GM18499 (cell line): ENCODE measurements at regions not wholly inside any gene's neighbourhood (a gene's known extent, or its start where the extent isn't known, plus 50 kb on each side); places are given as distances from the start of the nearest gene placed in this dataset.
"Not testable (repeated sequence)": the region's sequence is repeated elsewhere in the genome, so short reads cannot be mapped to it uniquely, and the experiment has no call there.

Experiments
- ATAC-seq: cut with Tn5 transposase; IDR thresholded peaks from one replicate; pipeline ENCODE4 v1.9.1; 2021; ENCODE audit warnings: moderate number of reproducible peaks; ENCODE audit not compliant: insufficient read depth, unreplicated experiment

GRCh38 chr1:149352205-149352604 is 122.6 kb upstream of the NBPF19 start:
- not testable (repeated sequence) for ATAC-seq

- ATAC-seq = not testable (repeated sequence)
Measured at GRCh38 chr1:149354579-149354978, 120.3 kb upstream of the NBPF19 start.

GRCh38 chr1:149355748-149356147 is 119.1 kb upstream of the NBPF19 start:
- not testable (repeated sequence) for ATAC-seq

GRCh38 chr1:149356152-149356551 is 118.7 kb upstream of the NBPF19 start:
- not testable (repeated sequence) for ATAC-seq

GRCh38 chr1:149360351-149360750 is 114.5 kb upstream of the NBPF19 start:
- ATAC-seq = not testable (repeated sequence)

GRCh38 chr1:149361310-149361709 is 113.5 kb upstream of the NBPF19 start:
- ATAC-seq = not testable (repeated sequence)

GRCh38 chr1:149364188-149364981 is 110.5 kb upstream of the NBPF19 start:
- not testable (repeated sequence) for ATAC-seq

- ATAC-seq = not testable (repeated sequence)
Measured at GRCh38 chr1:149366402-149366801, 108.4 kb upstream of the NBPF19 start.

GRCh38 chr1:149367472-149368044 is 107.3 kb upstream of the NBPF19 start:
- ATAC-seq = not testable (repeated sequence)

GRCh38 chr1:149368337-149368736 is 106.5 kb upstream of the NBPF19 start:
- ATAC-seq = not testable (repeated sequence)

GRCh38 chr1:149369081-149369480 is 105.8 kb upstream of the NBPF19 start:
- not testable (repeated sequence) for ATAC-seq

GRCh38 chr1:149371955-149372354 is 102.9 kb upstream of the NBPF19 start:
- ATAC-seq = not testable (repeated sequence)

GRCh38 chr1:149378462-149378861 is 96.4 kb upstream of the NBPF19 start:
- ATAC-seq = not testable (repeated sequence)

- not testable (repeated sequence) for ATAC-seq
Measured at GRCh38 chr1:149390173-149390926, 84.5 kb upstream of the NBPF19 start.

GRCh38 chr1:149390931-149391330 is 83.9 kb upstream of the NBPF19 start:
- ATAC-seq = not testable (repeated sequence)

GRCh38 chr1:149395802-149396201 is 79.0 kb upstream of the NBPF19 start:
- ATAC-seq = not testable (repeated sequence)

GRCh38 chr1:149398527-149398926 is 76.3 kb upstream of the NBPF19 start:
- not testable (repeated sequence) for ATAC-seq

GRCh38 chr1:149408404-149408803 is 66.4 kb upstream of the NBPF19 start:
- ATAC-seq = not testable (repeated sequence)

GRCh38 chr1:149415373-149415772 is 59.5 kb upstream of the NBPF19 start:
- ATAC-seq = not testable (repeated sequence)

GRCh38 chr1:149418782-149419181 is 56.1 kb upstream of the NBPF19 start:
- not testable (repeated sequence) for ATAC-seq

- ATAC-seq = not testable (repeated sequence)
Measured at GRCh38 chr1:149423122-149423521, 51.7 kb upstream of the NBPF19 start.
